OCI-LY7 (cell line): ENCODE measurements at regions not wholly inside any gene's neighbourhood (a gene's known extent, or its start where the extent isn't known, plus 50 kb on each side); places are given as distances from the start of the nearest gene placed in this dataset.

Experiments
- BruUV-seq: library from RNA; stranded (reverse); fragments of 400-500 nt; replicated peaks from 2 replicates; lab custom pipeline; 2021; lab: Mats Ljungman, UMichigan
- CTCF ChIA-PET: fragments of 300-600 bp; sonication (Branson Sonifier 250); formaldehyde crosslinking; loops from one replicate; lab custom pipeline; 2022; ENCODE audit warnings: antibody characterized with exemption; ENCODE audit not compliant: unreplicated experiment; lab: Charles Lee
- POLR2A ChIA-PET: fragments of 300-600 bp; sonication (Branson Sonifier 250); formaldehyde crosslinking; loops from one replicate; lab custom pipeline; 2022; ENCODE audit warnings: antibody characterized with exemption; lab: Charles Lee
- DNase-seq: peaks from one replicate; pipeline ENCODE4 v3.0.0-alpha.2; 2015; ENCODE audit warnings: low spot score
- H2AFZ ChIP-seq: fragments of 200-600 bp; sonication (generic), shearing (Covaris generic); 2 replicates; pipeline ENCODE4 v1.6.1; 2014; ENCODE audit warnings: mild to moderate bottlenecking, antibody characterized with exemption, low read length, moderate library complexity
- H3K27ac ChIP-seq: fragments of 200-600 bp; sonication (generic); 2 replicates; pipeline ENCODE4 v1.5.1; 2014; ENCODE audit warnings: mixed run types, low read depth, mild to moderate bottlenecking, moderate library complexity, low read length, inconsistent platforms; ENCODE audit not compliant: poor library complexity, severe bottlenecking
- H3K36me3 ChIP-seq: fragments of 200-600 bp; sonication (generic); 2 replicates; pipeline ENCODE4 v1.6.1; 2014; ENCODE audit warnings: mild to moderate bottlenecking, antibody characterized with exemption, low read length, moderate library complexity, mixed read lengths; ENCODE audit not compliant: insufficient read depth
- H3K4me1 ChIP-seq: fragments of 200-600 bp; sonication (generic); 2 replicates; pipeline ENCODE4 v1.5.1; 2014; ENCODE audit warnings: mild to moderate bottlenecking, low read length; ENCODE audit not compliant: insufficient read depth, poor library complexity, severe bottlenecking
- H3K4me2 ChIP-seq: fragments of 200-600 bp; sonication (generic); 2 replicates; pipeline ENCODE4 v1.6.1; 2014; ENCODE audit warnings: mild to moderate bottlenecking, low read length
- H3K4me3 ChIP-seq: fragments of 200-600 bp; sonication (generic); 2 replicates; pipeline ENCODE4 v1.5.1; 2014; ENCODE audit warnings: mild to moderate bottlenecking, low read depth, low read length; ENCODE audit not compliant: poor library complexity, severe bottlenecking
- H3K79me2 ChIP-seq: fragments of 200-600 bp; sonication (generic); 2 replicates; pipeline ENCODE4 v1.6.1; 2016; ENCODE audit warnings: low read depth, mild to moderate bottlenecking, low read length, moderate library complexity, mixed read lengths; ENCODE audit not compliant: insufficient read depth
- H3K9me2 ChIP-seq: fragments of 200-600 bp; sonication (generic); 2 replicates; pipeline ENCODE4 v1.6.1; 2016; ENCODE audit warnings: mild to moderate bottlenecking, low read length, mixed read lengths; ENCODE audit not compliant: insufficient read depth
- H3K9me3 ChIP-seq: fragments of 200-600 bp; sonication (generic); 2 replicates; pipeline ENCODE4 v1.6.1; 2014; ENCODE audit warnings: mild to moderate bottlenecking, mixed run types, low read length, mixed read lengths
- H4K20me1 ChIP-seq: fragments of 200-600 bp; sonication (generic); 2 replicates; pipeline ENCODE4 v1.6.1; 2014; ENCODE audit warnings: mild to moderate bottlenecking, antibody characterized with exemption, low read length, moderate library complexity, mixed read lengths; ENCODE audit not compliant: insufficient read depth
- CTCF ChIP-seq: fragments of 200-600 bp; sonication (generic); conservative IDR thresholded peaks from 2 replicates; pipeline ENCODE4 v1.5.1; 2014; ENCODE audit warnings: mild to moderate bottlenecking, antibody characterized with exemption, low read length, moderate library complexity, mixed read lengths
- EZH2phosphoT487 ChIP-seq: fragments of 200-600 bp; sonication (generic); IDR thresholded peaks from 2 replicates; pipeline ENCODE4 v1.6.1; 2018; ENCODE audit warnings: low read depth, borderline replicate concordance, mild to moderate bottlenecking, mixed run types, antibody characterized with exemption, low read length, moderate library complexity, mixed read lengths
- intact Hi-C: fragments of 100-400 bp; cut with micrococcal nuclease; formaldehyde crosslinking; loops from one replicate; pipeline ENCODE4 v1.10.0; 2022; ENCODE audit not compliant: unreplicated experiment

DNA sequence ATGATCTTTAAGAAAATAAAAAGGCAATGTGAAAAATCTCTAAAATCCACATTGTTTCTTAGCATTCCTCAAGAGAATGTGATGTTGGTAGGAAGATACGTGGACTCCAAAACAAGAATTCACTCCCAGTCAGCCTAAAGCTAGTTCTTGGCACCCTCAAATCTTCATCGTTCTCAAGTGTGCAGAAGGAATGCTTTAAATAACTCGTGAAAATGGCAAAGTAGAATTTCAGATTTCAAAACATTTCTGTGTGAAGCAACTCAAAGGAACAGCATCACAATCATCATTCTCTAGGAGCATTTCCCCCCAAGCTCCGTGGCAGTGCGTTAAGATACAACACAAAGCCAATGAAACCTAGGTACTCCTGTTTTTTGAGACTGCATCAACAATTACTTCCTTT is 185.1 kb upstream of the DMAC1 start:
- no TSS peak for BruUV-seq
- H3K4me3 ChIP-seq = no peak overlapping the region
- TF ChIP-seq EZH2phosphoT487 = no peak
- no peak for TF ChIP-seq CTCF
- no peak overlapping the region for H3K4me2 ChIP-seq
- no peaks in the 10 kb centered on the region for H3K79me2 ChIP-seq
- DNase-seq = no peak
- POLR2A ChIA-PET = interaction anchor here (0.8 to 1.8 kb wide), 2 partner anchors 9 to 894 kb away, joined by 4 to 5 read pairs; no protein-coding TSS in a partner anchor
- no peaks in the 10 kb centered on the region for H3K9me3 ChIP-seq
- H3K4me1 ChIP-seq = peaks cover 19% of the 10 kb centered on the region
- intact Hi-C loops = no loop called here
- H3K36me3 ChIP-seq = no peaks in the 10 kb centered on the region; the same call in 1 of the 2 replicates
- no peaks in the 10 kb centered on the region for H3K9me2 ChIP-seq
- H3K27ac ChIP-seq = no peak overlapping the region
- peak overlapping the region; percentile 26; the same call in 1 of the 2 replicates for H2AFZ ChIP-seq
- CTCF ChIA-PET = no interaction called here
- no peaks in the 10 kb centered on the region for H4K20me1 ChIP-seq

GRCh38 chr9:7984203-7984602 is 184.6 kb upstream of the DMAC1 start:
- DNase-seq = no peak
- H4K20me1 ChIP-seq = no peaks in the 10 kb centered on the region
- TF ChIP-seq EZH2phosphoT487 = no peak
- no peak for TF ChIP-seq CTCF
- 0 out of 2 replicates have a peak overlapping the region, but pooled peaks have one; percentile 26 for H2AFZ ChIP-seq
- H3K79me2 ChIP-seq = no peaks in the 10 kb centered on the region
- H3K27ac ChIP-seq = no peak overlapping the region
- H3K9me2 ChIP-seq = no peaks in the 10 kb centered on the region
- H3K4me2 ChIP-seq = no peak overlapping the region
- no peaks in the 10 kb centered on the region; the same call in 1 of the 2 replicates for H3K36me3 ChIP-seq
- intact Hi-C loops = no loop called here
- no peak overlapping the region for H3K4me3 ChIP-seq
- POLR2A ChIA-PET = interaction anchor here (0.8 to 1.8 kb wide), 2 partner anchors 8 to 894 kb away, joined by 4 to 5 read pairs; no protein-coding TSS in a partner anchor
- no peaks in the 10 kb centered on the region for H3K9me3 ChIP-seq
- CTCF ChIA-PET = no interaction called here
- no TSS peak for BruUV-seq
- H3K4me1 ChIP-seq = peaks cover 21% of the 10 kb centered on the region

GRCh38 chr9:7983490-7983889 is 183.9 kb upstream of the DMAC1 start:
- H3K4me2 ChIP-seq = no peak overlapping the region
- H3K79me2 ChIP-seq = no peaks in the 10 kb centered on the region
- H3K4me1 ChIP-seq = peaks cover 21% of the 10 kb centered on the region
- intact Hi-C loops = no loop called here
- TF ChIP-seq EZH2phosphoT487 (no peak), CTCF (no peak)
- no peak overlapping the region for H3K4me3 ChIP-seq
- no peaks in the 10 kb centered on the region; the same call in 1 of the 2 replicates for H3K36me3 ChIP-seq
- ChIA-PET CTCF (interaction anchor here (0.6 kb wide), 1 partner anchor 1270 kb away, joined by 3 read pairs; no protein-coding TSS in a partner anchor), POLR2A (interaction anchor here (1.2 to 1.8 kb wide), 3 partner anchors 7 to 33 kb away, joined by 3 to 5 read pairs (median 4); no protein-coding TSS in a partner anchor)
- no peak overlapping the region for H3K27ac ChIP-seq
- H3K9me2 ChIP-seq = no peaks in the 10 kb centered on the region
- H4K20me1 ChIP-seq = no peaks in the 10 kb centered on the region
- no TSS peak for BruUV-seq
- no peak for DNase-seq
- no peaks in the 10 kb centered on the region for H3K9me3 ChIP-seq
- no peak overlapping the region; the same call in 1 of the 2 replicates for H2AFZ ChIP-seq
